ENCODE measurements at regions not wholly inside any gene's neighbourhood (a gene's known extent, or its start where the extent isn't known, plus 50 kb on each side); places are given as distances from the start of the nearest gene placed in this dataset.

DNA sequence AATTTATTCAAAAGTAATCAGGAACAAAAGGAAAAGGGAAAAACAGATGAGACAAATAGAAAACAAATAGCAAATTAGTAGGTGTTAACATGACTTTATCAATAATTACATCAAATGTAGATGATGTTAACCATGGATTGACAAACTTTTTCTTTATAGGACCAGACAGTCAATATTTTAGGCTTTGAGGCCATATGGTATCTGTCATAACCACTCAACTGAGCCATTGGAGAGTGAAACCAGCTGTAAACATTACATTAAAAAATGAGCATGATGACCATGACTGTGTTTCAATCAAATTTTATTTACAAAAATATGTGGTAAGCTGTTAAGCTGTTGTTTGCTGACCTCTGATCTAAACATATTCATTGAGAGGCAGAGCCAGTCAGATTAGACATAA is 118.5 kb upstream of the NWD2 start:
- DNase-seq: no peak

DNA sequence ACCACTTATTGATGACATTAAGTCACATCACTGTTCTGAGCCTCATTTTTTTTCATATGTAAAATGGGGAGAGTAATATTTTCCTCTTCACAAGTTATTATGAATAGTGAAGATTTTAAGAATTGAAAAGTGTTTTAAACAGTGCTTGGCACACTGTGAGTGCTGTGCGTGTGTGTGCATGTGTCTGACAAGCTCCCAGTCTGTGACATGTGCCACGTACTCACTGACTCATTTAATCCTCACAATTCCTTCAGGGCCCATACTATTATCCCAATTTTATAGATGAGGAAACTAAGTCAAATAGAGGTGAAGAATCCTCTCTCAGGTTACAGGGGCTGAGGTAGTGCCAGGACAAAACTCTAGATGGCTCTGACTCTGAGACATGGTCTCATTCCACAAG is 114.1 kb upstream of the NWD2 start:
- no peak for DNase-seq

DNA sequence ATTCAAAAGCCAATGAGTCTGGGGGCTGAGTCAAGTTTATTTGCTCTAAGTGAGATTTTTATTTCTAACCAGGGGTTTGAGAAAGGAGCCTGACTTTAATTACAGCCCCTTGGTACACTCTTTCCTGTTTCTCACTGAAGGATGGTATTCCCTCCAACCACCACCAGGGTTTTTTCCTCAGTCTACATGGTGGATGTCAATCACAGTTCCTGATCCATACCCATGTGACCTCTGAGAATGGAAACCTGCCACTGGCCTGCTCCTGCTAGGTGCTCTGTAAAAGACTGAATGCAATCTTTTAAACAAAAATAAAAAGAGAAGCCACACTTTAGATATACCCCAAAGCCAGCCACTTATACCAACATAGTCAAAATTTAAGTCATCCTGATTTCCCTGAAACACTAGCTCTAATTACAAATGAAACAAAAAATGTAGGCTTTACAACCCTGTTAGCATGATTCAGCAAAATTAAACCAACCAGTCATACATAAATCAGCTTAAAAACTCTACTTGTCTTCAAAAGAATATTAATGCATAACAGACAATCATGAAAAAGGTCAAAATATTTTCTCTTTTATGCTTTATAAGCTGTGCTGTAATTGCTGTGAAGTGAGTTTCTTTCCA is 112.1 kb upstream of the NWD2 start:
- DNase-seq: no peak

DNA sequence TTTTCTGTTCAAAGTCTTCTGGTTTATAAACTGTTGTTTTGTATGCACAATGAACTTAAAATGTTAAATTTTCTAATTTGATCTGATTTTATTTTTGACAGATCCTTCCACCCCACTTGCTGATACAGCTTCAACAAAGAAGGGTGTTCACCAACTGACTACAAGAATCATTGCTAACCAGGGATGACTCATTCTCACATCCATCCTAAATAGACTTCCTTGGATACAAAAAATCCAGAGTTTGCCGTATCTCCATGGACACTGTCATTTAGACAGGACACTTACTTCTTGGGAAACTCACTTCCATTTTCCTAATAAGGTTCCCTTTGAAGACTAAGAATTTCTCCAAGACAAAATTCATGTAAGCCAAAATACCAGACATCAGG is 111.6 kb upstream of the NWD2 start:
- no peak for DNase-seq

DNA sequence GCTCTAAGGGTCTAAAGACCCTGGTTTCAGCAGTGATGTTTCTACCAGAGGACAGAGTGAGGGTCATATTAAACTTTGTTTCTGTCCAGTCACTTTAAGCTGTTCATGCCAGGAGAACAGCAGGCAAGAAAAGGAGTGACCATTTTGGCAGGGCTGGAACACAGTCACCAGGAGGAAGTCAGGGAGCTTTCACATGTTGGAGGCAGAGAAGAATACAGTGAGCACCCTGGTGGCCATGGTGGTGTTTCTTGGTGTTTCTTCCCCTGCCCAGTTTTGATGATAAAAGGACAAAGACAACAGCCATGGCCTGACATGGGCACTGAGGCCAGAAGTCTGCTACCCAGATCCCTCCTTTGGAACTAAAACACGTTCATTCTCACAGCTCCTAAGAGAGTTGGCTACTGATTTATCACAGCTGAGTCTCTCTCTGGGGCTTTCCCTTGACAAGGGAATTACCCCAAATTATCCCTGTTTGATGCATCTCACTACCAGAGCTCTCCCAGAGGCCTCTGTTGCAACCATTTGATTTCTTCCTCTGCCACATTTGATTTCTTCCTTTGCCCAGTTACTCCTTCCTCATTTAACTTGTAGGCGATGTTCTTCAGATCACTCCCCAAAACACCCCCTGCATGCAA is 106.4 kb upstream of the NWD2 start:
- no peak for DNase-seq

GRCh38 chr4:37138789-37139188 is 105.8 kb upstream of the NWD2 start:
- no peak for DNase-seq

GRCh38 chr4:37139987-37140386 is 104.6 kb upstream of the NWD2 start:
- no peak for DNase-seq

DNA sequence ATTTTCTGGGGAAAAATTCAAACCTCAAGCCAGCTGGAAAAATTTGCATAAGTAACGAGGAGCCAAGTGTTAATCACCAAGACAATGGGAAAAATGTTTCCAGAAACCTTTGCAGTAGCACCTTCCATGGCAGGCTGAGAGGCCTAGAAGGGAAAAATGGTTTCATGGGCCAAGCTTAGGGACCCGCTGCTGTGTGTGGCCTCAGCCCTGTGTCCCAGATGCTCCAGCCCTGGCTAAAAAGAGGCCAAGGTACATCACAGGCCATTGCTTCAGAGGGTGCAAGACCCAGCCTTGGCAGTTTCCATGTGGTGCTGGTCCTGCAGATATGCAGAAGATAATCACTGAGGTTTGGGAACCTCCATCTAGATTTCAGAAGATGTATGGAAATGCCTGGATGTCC is 98.3 kb upstream of the NWD2 start:
- DNase-seq: no peak

- DNase-seq: no peak
Observed at GRCh38 chr4:37157476-37158167, 86.9 kb upstream of the NWD2 start.

- no peak for DNase-seq
Observed at GRCh38 chr4:37160653-37161052, 83.9 kb upstream of the NWD2 start.

DNA sequence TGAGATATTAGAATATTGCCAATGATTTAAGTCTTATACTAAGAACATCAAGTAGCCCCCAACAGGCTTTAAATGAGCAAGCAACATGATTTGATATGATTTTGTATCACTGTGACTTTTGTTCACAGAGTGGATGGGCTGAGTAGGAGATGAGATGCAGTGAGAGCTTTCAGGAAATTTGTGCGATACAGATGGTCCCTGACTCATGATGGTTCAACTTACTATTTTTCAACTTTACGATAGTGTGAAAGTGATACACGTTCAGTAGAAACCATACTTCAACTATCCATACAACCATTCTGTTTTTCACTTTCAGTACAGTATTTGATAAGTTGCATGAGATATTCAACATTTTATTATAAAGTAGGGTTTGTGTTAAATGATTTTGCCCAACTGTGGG is 78.7 kb upstream of the NWD2 start:
- no peak for DNase-seq

DNA sequence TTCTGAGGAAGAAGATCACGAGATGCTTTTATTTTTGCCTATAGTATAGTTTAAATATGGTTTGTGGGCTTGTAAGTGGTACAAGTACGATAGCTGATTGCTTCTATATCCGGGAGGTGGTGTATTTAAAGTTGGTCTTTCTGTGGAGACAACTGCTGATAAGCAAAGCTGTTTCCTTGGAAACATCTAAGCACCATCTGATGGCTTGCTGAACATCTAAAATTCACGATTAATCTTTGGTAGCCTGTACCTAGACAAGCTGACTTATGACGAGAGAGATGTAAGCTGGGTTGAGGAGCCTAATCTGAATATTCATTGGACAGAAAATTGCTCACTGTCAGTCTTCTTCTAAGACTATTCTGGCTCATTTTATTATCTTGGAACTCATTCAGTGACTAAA is 74.6 kb upstream of the NWD2 start:
- no peak for DNase-seq

GRCh38 chr4:37188100-37188499 is 56.4 kb upstream of the NWD2 start:
- DNase-seq: no peak

All from COR-L47 (cell line).